SK-N-SH (cell line): ENCODE measurements at regions not wholly inside any gene's neighbourhood (a gene's known extent, or its start where the extent isn't known, plus 50 kb on each side); places are given as distances from the start of the nearest gene placed in this dataset.

Experiments used
- CTCF ChIA-PET: fragments of 300-600, 350-600 bp; formaldehyde crosslinking; extraction: SDS; loops from one replicate; lab custom pipeline; 2021; lab: Yijun Ruan, JAX
- POLR2A ChIA-PET: fragments of 350-600 bp; sonication (Branson Sonifier 250); formaldehyde crosslinking; extraction: SDS; loops from one replicate; lab custom pipeline; 2020; ENCODE audit warnings: antibody characterized with exemption, inconsistent platforms; lab: Yijun Ruan, JAX
- DNase-seq: peaks from one replicate; pipeline ENCODE4 v3.0.0; 2012
- H2AFZ ChIP-seq: fragments of 200-600 bp; sonication (generic); 2 replicates; pipeline ENCODE4 v1.8.1; 2016; ENCODE audit warnings: antibody characterized with exemption, mild to moderate bottlenecking, low read depth
- H3F3A ChIP-seq: fragments of 200-600 bp; sonication (generic); replicated peaks from 2 replicates; pipeline ENCODE3; 2016; ENCODE audit warnings: antibody characterized with exemption, mild to moderate bottlenecking; ENCODE audit not compliant: insufficient read depth
- H3K27ac ChIP-seq, 2 experiments: fragments of 200-500 bp in 1 of 2; fragments of 200-600 bp in 1 of 2; sonication (Bioruptor generic) in 1 of 2; sonication (generic), shearing (Covaris generic) in 1 of 2; 2 replicates each; pipeline versions ENCODE4 v1.5.1 to v1.6.1; 2014 to 2016; ENCODE audit warnings: low read depth in 2 of 2, inconsistent platforms in 1 of 2, low read length in 1 of 2, mild to moderate bottlenecking in 1 of 2, mixed read lengths in 1 of 2
- H3K27me3 ChIP-seq: fragments of 200-600 bp; sonication (generic), shearing (Covaris generic); 2 replicates; pipeline ENCODE4 v1.6.1; 2016; ENCODE audit warnings: mixed run types; ENCODE audit not compliant: insufficient read depth
- H3K36me3 ChIP-seq, 2 experiments: fragments of 200-500 bp in 1 of 2; fragments of 200-600 bp in 1 of 2; sonication (Bioruptor generic) in 1 of 2; sonication (generic) in 1 of 2; replicated peaks in 1 of 2; 2 replicates each; pipeline versions ENCODE3 to v1.5.1; 2014 to 2016; ENCODE audit warnings: low read length in 1 of 2, mild to moderate bottlenecking in 1 of 2; ENCODE audit not compliant: insufficient read depth in 2 of 2, control insufficient read depth in 1 of 2
- H3K4me1 ChIP-seq, 2 experiments: fragments of 200-500 bp in 1 of 2; fragments of 200-600 bp in 1 of 2; sonication (Bioruptor generic) in 1 of 2; sonication (generic), shearing (Covaris generic) in 1 of 2; 2 replicates each; pipeline versions ENCODE4 v1.5.1 to v1.6.1; 2014 to 2016; ENCODE audit warnings: low read depth in 1 of 2, low read length in 1 of 2, mixed run types in 1 of 2; ENCODE audit not compliant: insufficient read depth in 2 of 2, control insufficient read depth in 1 of 2
- H3K4me2 ChIP-seq: fragments of 200-600 bp; sonication (generic), shearing (Covaris generic); 2 replicates; pipeline ENCODE4 v1.6.1; 2017; ENCODE audit warnings: mixed run types
- H3K4me3 ChIP-seq, 2 experiments: fragments of 200-500 bp in 1 of 2; fragments of 200-600 bp in 1 of 2; sonication (Bioruptor generic) in 1 of 2; sonication (generic), shearing (Covaris generic) in 1 of 2; 2 replicates each; pipeline versions ENCODE4 v1.5.1 to v1.8.1; 2014 to 2016; ENCODE audit warnings: low read depth in 2 of 2, inconsistent platforms in 1 of 2, low read length in 1 of 2, mild to moderate bottlenecking in 1 of 2, mixed read lengths in 1 of 2, moderate library complexity in 1 of 2
- H3K79me2 ChIP-seq: fragments of 200-600 bp; sonication (generic); 2 replicates; pipeline ENCODE4 v1.8.1; 2017; ENCODE audit warnings: mild to moderate bottlenecking; ENCODE audit not compliant: insufficient read depth
- H3K9ac ChIP-seq: fragments of 200-600 bp; sonication (generic); 2 replicates; pipeline ENCODE4 v1.6.1; 2017; ENCODE audit warnings: mixed run types
- H3K9me2 ChIP-seq: fragments of 200-600 bp; sonication (generic); 2 replicates; pipeline ENCODE4 v1.6.1; 2017; ENCODE audit warnings: mixed run types
- H3K9me3 ChIP-seq: fragments of 200-600 bp; sonication (generic); 2 replicates; pipeline ENCODE4 v1.6.1; 2017; ENCODE audit warnings: mixed run types, mild to moderate bottlenecking, moderate library complexity
- H4K20me1 ChIP-seq: fragments of 200-600 bp; sonication (generic); 2 replicates; pipeline ENCODE4 v1.6.1; 2017; ENCODE audit warnings: mild to moderate bottlenecking, mixed run types; ENCODE audit not compliant: insufficient read depth
- CHD2 ChIP-seq: fragments of 150-350 bp; IDR thresholded peaks from 2 replicates; pipeline ENCODE4 v1.6.1; 2018; ENCODE audit warnings: low read length; ENCODE audit not compliant: partially characterized antibody
- ELF1 ChIP-seq: IDR thresholded peaks from 2 replicates; pipeline ENCODE4 v1.4.0; 2012
- EP300 ChIP-seq, 2 experiments: IDR thresholded peaks; 2 replicates each; pipeline versions ENCODE4 v1.4.0 to v1.6.1; 2012; ENCODE audit warnings: borderline replicate concordance in 1 of 2, low read depth in 1 of 2, low read length in 1 of 2
- GABPA ChIP-seq: IDR thresholded peaks from 2 replicates; pipeline ENCODE4 v1.4.0; 2012; ENCODE audit warnings: low read depth, mild to moderate bottlenecking
- GATA2 ChIP-seq: sonication (generic); formaldehyde crosslinking; IDR thresholded peaks from 2 replicates; pipeline ENCODE4 v1.5.0; 2020; ENCODE audit warnings: mild to moderate bottlenecking, missing genetic modification reagents
- MXI1 ChIP-seq: IDR thresholded peaks from 2 replicates; pipeline ENCODE4 v1.6.1; 2012; ENCODE audit warnings: mild to moderate bottlenecking, low read depth, low read length, improper control_type of control experiment
- NRF1 ChIP-seq: IDR thresholded peaks from 2 replicates; pipeline ENCODE4 v1.6.1; 2012; ENCODE audit warnings: low read depth, mild to moderate bottlenecking, low read length
- POLR2AphosphoS5 ChIP-seq: IDR thresholded peaks from 2 replicates; pipeline ENCODE4 v1.6.1; 2012; ENCODE audit warnings: low read depth, low read length
- RAD21 ChIP-seq: IDR thresholded peaks from 2 replicates; pipeline ENCODE4 v1.6.1; 2012; ENCODE audit warnings: mild to moderate bottlenecking, low read length
- RFX5 ChIP-seq: IDR thresholded peaks from 2 replicates; pipeline ENCODE4 v1.6.1; 2012; ENCODE audit warnings: mild to moderate bottlenecking, improper control_type of control experiment, low read length
- RXRA ChIP-seq: IDR thresholded peaks from 2 replicates; pipeline ENCODE4 v1.4.0; 2012; ENCODE audit warnings: low read depth, mild to moderate bottlenecking, borderline replicate concordance
- SIN3A ChIP-seq: IDR thresholded peaks from 2 replicates; pipeline ENCODE4 v1.6.1; 2012; ENCODE audit warnings: low read depth, mild to moderate bottlenecking, low read length, moderate library complexity, borderline replicate concordance
- WGBS: methylation state at CpG from one replicate; pipeline ENCODE4 v1.1.6; 2017; ENCODE audit warnings: low lambda C conversion rate; 5-methylcytosine and 5-hydroxymethylcytosine counted together
- TF ChIP-seq, protein P1 (sequence below): IDR thresholded peaks from 2 replicates; pipeline ENCODE4 v1.4.0; 2012; ENCODE audit warnings: low read depth, borderline replicate concordance
- TF ChIP-seq, protein P2 (sequence below): IDR thresholded peaks from 2 replicates; pipeline ENCODE4 v1.4.0; 2012; ENCODE audit warnings: low read depth, borderline replicate concordance
- TF ChIP-seq, protein P3 (sequence below): IDR thresholded peaks from 2 replicates; pipeline ENCODE4 v1.4.0; 2012; ENCODE audit warnings: low read depth

DNA sequence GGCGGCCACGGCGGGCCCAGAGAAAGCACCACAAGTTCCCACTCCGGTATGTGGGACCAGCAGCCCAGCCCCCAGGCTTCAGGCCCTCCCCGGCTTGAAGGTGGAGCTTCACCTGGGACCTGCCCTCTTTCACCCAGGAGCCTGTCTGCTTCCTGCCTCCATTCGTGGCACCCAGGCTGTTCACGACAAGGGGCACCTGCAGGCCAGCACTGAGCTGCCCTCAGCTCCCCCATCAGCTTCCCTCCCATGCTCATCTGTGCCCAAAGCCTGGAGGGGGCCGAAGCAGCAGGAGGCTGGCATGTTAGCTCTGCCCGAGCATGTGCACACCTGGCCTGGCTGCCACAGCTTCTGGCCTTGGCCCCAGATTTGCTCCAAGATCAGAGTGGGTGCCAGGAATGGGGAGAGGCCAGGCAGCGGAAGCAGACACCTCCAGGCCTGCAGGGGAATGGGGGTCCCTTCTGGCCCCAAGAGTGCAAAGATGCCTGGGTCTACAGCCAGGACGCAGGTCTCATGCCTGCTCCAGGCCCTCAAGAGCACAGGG, 312.4 kb upstream of the SYT4 start:
- 91% methylated on average over 4 of the region's 11 CpGs for WGBS
- POLR2A ChIA-PET: no interaction called here
- Histone ChIP-seq H3F3A (no peaks in the 10 kb centered on the region), H3K27me3 (no peaks in the 10 kb centered on the region), H3K27ac (no peak overlapping the region), H3K4me1 (peaks cover 0 to 3% of the 10 kb centered on the region in 2 experiments; a peak in 2 of 4 replicates), H3K9me3 (no peaks in the 10 kb centered on the region), H2AFZ (no peak overlapping the region), H3K9ac (no peak overlapping the region), H3K4me3 (no peak overlapping the region), H4K20me1 (no peaks in the 10 kb centered on the region), H3K79me2 (no peaks in the 10 kb centered on the region; the same call in 1 of the 2 replicates), H3K9me2 (0 out of 2 replicates have a peak, but pooled peaks cover under 1% of the 10 kb centered on the region), H3K4me2 (no peak overlapping the region), H3K36me3 (no peaks in the 10 kb centered on the region)
- CTCF ChIA-PET: interaction anchor here (0.8 to 18.8 kb wide), 7 partner anchors 9 to 1538 kb away, joined by 3 to 636 read pairs (median 4); no protein-coding TSS in a partner anchor
- TF ChIP-seq RAD21 (no peak), SIN3A (no peak), NRF1 (no peak), RFX5 (no peak), GATA2 (CRISPR knock-in tag) (no peak), RXRA (no peak), GABPA (no peak), POLR2AphosphoS5 (no peak), CHD2 (no peak), EP300 (IDR thresholded peaks at IDR 0.05; ENCODE audit: borderline replicate concordance in 1 of 2, low read depth in 1 of 2, low read length in 1 of 2) (no peak), ELF1 (no peak), MXI1 (no peak)
- TF ChIP-seq, protein P1, sequence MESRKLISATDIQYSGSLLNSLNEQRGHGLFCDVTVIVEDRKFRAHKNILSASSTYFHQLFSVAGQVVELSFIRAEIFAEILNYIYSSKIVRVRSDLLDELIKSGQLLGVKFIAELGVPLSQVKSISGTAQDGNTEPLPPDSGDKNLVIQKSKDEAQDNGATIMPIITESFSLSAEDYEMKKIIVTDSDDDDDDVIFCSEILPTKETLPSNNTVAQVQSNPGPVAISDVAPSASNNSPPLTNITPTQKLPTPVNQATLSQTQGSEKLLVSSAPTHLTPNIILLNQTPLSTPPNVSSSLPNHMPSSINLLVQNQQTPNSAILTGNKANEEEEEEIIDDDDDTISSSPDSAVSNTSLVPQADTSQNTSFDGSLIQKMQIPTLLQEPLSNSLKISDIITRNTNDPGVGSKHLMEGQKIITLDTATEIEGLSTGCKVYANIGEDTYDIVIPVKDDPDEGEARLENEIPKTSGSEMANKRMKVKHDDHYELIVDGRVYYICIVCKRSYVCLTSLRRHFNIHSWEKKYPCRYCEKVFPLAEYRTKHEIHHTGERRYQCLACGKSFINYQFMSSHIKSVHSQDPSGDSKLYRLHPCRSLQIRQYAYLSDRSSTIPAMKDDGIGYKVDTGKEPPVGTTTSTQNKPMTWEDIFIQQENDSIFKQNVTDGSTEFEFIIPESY: no peak
- TF ChIP-seq, protein P2, sequence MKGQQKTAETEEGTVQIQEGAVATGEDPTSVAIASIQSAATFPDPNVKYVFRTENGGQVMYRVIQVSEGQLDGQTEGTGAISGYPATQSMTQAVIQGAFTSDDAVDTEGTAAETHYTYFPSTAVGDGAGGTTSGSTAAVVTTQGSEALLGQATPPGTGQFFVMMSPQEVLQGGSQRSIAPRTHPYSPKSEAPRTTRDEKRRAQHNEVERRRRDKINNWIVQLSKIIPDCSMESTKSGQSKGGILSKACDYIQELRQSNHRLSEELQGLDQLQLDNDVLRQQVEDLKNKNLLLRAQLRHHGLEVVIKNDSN: no peak
- TF ChIP-seq, protein P3, sequence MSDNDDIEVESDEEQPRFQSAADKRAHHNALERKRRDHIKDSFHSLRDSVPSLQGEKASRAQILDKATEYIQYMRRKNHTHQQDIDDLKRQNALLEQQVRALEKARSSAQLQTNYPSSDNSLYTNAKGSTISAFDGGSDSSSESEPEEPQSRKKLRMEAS: no peak
- no peak for DNase-seq
